ENCODE measurements at regions not wholly inside any gene's neighbourhood (a gene's known extent, or its start where the extent isn't known, plus 50 kb on each side); places are given as distances from the start of the nearest gene placed in this dataset.

GRCh38 chr7:11319491-11320274 lies 346.0 kb downstream of the PHF14 start:
- Histone ChIP-seq H3K4me1 (ENCODE audit: control insufficient read depth in 1 of 2, insufficient read depth in 2 of 2, low read length in 2 of 2) (no peaks in the 10 kb centered on the region), H3K9me2 (ENCODE audit: insufficient read depth) (no peaks in the 10 kb centered on the region), H3K4me2 (ENCODE audit: low read length) (no peak overlapping the region), H3K9ac (ENCODE audit: low read length) (no peak overlapping the region), H3K27ac (ENCODE audit: low read depth, low read length) (no peak overlapping the region), H3K36me3 (ENCODE audit: control insufficient read depth in 1 of 2, insufficient read depth in 2 of 2, low read length in 2 of 2) (no peaks in the 10 kb centered on the region), H3K9me3 (ENCODE audit: control insufficient read depth in 1 of 2, insufficient read depth in 1 of 2, low read depth in 1 of 2, low read length in 2 of 2) (no peaks in the 10 kb centered on the region), H4K20me1 (ENCODE audit: insufficient read depth) (no peaks in the 10 kb centered on the region), H2AFZ (ENCODE audit: low read depth, low read length, poor library complexity, severe bottlenecking) (no peak overlapping the region), H3K4me3 (replicated peaks in 1 of 2; ENCODE audit: low read depth in 1 of 2, low read length in 2 of 2) (no peak overlapping the region), H3K27me3 (ENCODE audit: insufficient read depth, low read length) (0 out of 2 replicates have a peak, but pooled peaks cover 3% of the 10 kb centered on the region), H3K79me2 (ENCODE audit: insufficient read depth, low read length) (no peaks in the 10 kb centered on the region)
- intact Hi-C loops (cut with micrococcal nuclease), result no loop called here
- TF ChIP-seq EZH2phosphoT487 (IDR thresholded peaks at IDR 0.05; ENCODE audit: borderline replicate concordance) (no peak), SIN3A (IDR thresholded peaks at IDR 0.05; ENCODE audit: low read depth) (no peak), ZNF274 (IDR thresholded peaks at IDR 0.05; ENCODE audit: low read depth, low read length) (no peak), SP1 (IDR thresholded peaks at IDR 0.05; ENCODE audit: low read depth) (no peak), POLR2AphosphoS5 (IDR thresholded peaks at IDR 0.05; ENCODE audit: low read depth, low read length) (no peak), SRF (IDR thresholded peaks at IDR 0.05; ENCODE audit: low read depth) (no peak), ZFX (IDR thresholded peaks at IDR 0.05) (no peak)
- no peak for ATAC-seq
- no TSS peak for BruUV-seq (replicated peaks)
- POLR2A ChIA-PET, result no interaction called here
- RAD21 ChIA-PET (ENCODE audit: low non-redundant PET in 1 of 2, low total read pairs in 2 of 2, uncharacterized antibody in 2 of 2, unreplicated experiment in 2 of 2), result no interaction called here
- no peak for DNase-seq (ENCODE audit: low read depth, low spot score)
- CTCF ChIA-PET, result no interaction called here

Data from HCT116 (cell line).